ENCODE measurements at regions not wholly inside any gene's neighbourhood (a gene's known extent, or its start where the extent isn't known, plus 50 kb on each side); places are given as distances from the start of the nearest gene placed in this dataset.

GRCh38 chr6:20036141-20036677 lies 176.1 kb downstream of the MBOAT1 start (continued):
- TF ChIP-seq TAF7 (optimal IDR thresholded peaks at IDR 0.05; ENCODE audit: borderline replicate concordance, low read depth, low read length) (no peak), SIRT6 (IDR thresholded peaks at IDR 0.05; ENCODE audit: low read length) (no peak), SP4 (IDR thresholded peaks at IDR 0.05; ENCODE audit: low read length) (no peak), CBX8 (IDR thresholded peaks at IDR 0.05; ENCODE audit: borderline replicate concordance, low read depth, low read length) (no peak), CHD7 (IDR thresholded peaks at IDR 0.05; ENCODE audit: insufficient replicate concordance, low read length) (no peak)

Data from H1 (cell line).